Choroid plexus epithelial cell (primary cell): ENCODE measurements at regions not wholly inside any gene's neighbourhood (a gene's known extent, or its start where the extent isn't known, plus 50 kb on each side); places are given as distances from the start of the nearest gene placed in this dataset.

ENCODE experiments used
- DNase-seq: peaks from one replicate; pipeline ENCODE4 v3.0.0-alpha.2; 2010; ENCODE audit warnings: low read depth
- H3K4me3 ChIP-seq: 2 replicates; pipeline ENCODE4 v1.5.1; 2011; ENCODE audit warnings: low read depth, mild to moderate bottlenecking, control low read depth, low read length, moderate library complexity
- CTCF ChIP-seq: conservative IDR thresholded peaks from 2 replicates; pipeline ENCODE4 v1.5.1; 2011; ENCODE audit warnings: low read depth, mild to moderate bottlenecking, control low read depth, inconsistent platforms, low read length, moderate library complexity

GRCh38 chr16:85400305-85401205 lies 212.6 kb upstream of the GSE1 start:
- TF ChIP-seq CTCF = no peak
- H3K4me3 ChIP-seq = no peak overlapping the region
- DNase-seq = no peak

DNA sequence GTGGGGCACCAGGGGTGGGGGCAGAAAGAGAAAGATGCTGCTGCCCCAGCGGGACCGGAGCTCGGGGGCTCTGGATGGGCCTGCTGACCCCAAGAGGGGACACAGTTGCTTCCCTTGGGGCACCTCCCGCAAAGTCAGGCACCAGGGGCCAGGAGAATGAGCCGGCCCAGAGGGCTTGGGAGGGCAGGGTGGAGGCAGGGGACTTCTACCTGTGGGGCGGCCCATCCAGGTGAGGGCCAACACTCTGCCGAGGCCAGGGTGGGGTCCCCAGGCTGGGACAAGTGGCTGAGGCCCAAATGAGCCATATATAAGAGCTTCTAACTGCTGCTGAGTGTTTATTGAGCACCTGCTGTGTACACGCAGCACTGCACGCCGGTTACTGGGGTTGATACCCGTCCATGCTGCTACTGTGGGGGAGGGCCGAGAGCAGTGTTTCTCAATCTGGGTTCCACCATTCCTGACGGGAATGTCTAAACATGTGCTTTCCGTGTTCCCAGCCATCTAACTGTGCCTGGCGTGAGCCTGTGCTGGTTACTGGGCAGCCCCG lies 211.7 kb upstream of the GSE1 start:
- no peak for DNase-seq
- no peak overlapping the region for H3K4me3 ChIP-seq
- no peak for TF ChIP-seq CTCF

GRCh38 chr16:85401917-85402766 lies 211.0 kb upstream of the GSE1 start:
- no peak for DNase-seq
- H3K4me3 ChIP-seq = no peak overlapping the region
- no peak for TF ChIP-seq CTCF

- TF ChIP-seq CTCF = peak; percentile 27
- peak; percentile 71 for DNase-seq
- H3K4me3 ChIP-seq = no peak overlapping the region
Measured at GRCh38 chr16:85402910-85403692, 210.0 kb upstream of the GSE1 start.

- H3K4me3 ChIP-seq = no peak overlapping the region
- no peak for DNase-seq
- TF ChIP-seq CTCF = no peak
Measured at GRCh38 chr16:85403693-85404092, 209.4 kb upstream of the GSE1 start.

DNA sequence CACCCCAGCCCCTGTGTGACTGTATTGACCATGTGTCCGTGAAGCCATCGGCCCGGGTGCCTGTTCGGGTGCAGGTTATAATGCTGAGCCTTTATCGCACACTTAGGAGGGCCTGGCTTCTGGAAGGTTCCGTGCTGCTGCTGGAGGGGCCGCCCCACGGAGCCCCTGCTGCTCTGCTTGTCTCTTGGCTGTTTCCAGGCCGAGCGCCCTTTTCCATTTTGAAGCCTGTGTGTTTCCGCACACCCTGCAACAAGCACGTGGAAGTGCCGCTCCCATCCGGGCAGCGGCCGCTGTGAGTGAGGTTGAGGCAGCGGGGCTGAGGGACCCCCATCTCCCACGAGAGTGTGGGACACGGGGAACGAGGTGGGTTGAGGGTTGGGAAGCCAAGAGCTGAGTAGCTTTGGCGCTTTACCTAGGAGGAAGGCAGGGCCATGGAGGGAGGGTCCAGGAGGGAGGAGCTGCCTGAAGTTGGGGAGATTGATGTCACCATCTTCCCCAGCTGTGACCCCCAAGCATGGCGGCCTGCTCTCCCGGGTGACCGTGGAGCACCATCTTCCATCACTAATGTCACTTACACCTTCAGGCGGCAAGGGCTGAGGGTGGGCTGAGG lies 200.1 kb upstream of the GSE1 start:
- no peak for TF ChIP-seq CTCF
- DNase-seq = no peak
- no peak overlapping the region for H3K4me3 ChIP-seq
